ENCODE measurements at regions not wholly inside any gene's neighbourhood (a gene's known extent, or its start where the extent isn't known, plus 50 kb on each side); places are given as distances from the start of the nearest gene placed in this dataset.

- no peaks in the 10 kb centered on the region for H3F3A ChIP-seq (replicated peaks; ENCODE audit: low read depth)
- H3K27me3 ChIP-seq (ENCODE audit: insufficient read depth): no peaks in the 10 kb centered on the region
- Mint-ChIP-seq H3K27ac (no peak overlapping the region), H3K4me3 (no peak overlapping the region), H3K27me3 (ENCODE audit: insufficient read depth, low read depth, poor library complexity) (no peaks in the 10 kb centered on the region), H3K36me3 (ENCODE audit: low read depth) (no peaks in the 10 kb centered on the region), H3K4me1 (no peaks in the 10 kb centered on the region), H3K9me3 (peaks cover 6% of the 10 kb centered on the region; the same call in 2 of the 3 replicates)
- H4K20me1 ChIP-seq (replicated peaks; ENCODE audit: insufficient read depth): no peaks in the 10 kb centered on the region
- H3K36me3 ChIP-seq (ENCODE audit: insufficient read depth): no peaks in the 10 kb centered on the region
- ATAC-seq (no peak), DNase-seq (ENCODE audit: low spot score) (no peak)
- H3K27ac ChIP-seq (ENCODE audit: low read depth): no peak overlapping the region
- TF ChIP-seq EZH2phosphoT487 (IDR thresholded peaks at IDR 0.05; ENCODE audit: unreplicated experiment) (no peak), ZNF331 (CRISPR knock-in tag; IDR thresholded peaks at IDR 0.05; ENCODE audit: low read depth) (no peak), REST (IDR thresholded peaks at IDR 0.05; ENCODE audit: unreplicated experiment) (no peak), NANOG (IDR thresholded peaks at IDR 0.05; ENCODE audit: borderline replicate concordance) (no peak), EZH2 (IDR thresholded peaks at IDR 0.05; ENCODE audit: low read depth, unreplicated experiment) (no peak), POLR2AphosphoS5 (IDR thresholded peaks at IDR 0.05; ENCODE audit: low read depth) (no peak), CTCF (conservative IDR thresholded peaks at IDR 0.05; ENCODE audit: low read depth in 2 of 2) (no peak), ETS1 (IDR thresholded peaks at IDR 0.05) (no peak), ZNF114 (CRISPR knock-in tag; IDR thresholded peaks at IDR 0.05) (no peak), STAT1 (IDR thresholded peaks at IDR 0.05; ENCODE audit: unreplicated experiment) (no peak), JUNB (IDR thresholded peaks at IDR 0.05; ENCODE audit: unreplicated experiment) (no peak), ZNF462 (CRISPR knock-in tag; IDR thresholded peaks at IDR 0.05) (no peak), CREB1 (CRISPR knock-in tag; IDR thresholded peaks at IDR 0.05; ENCODE audit: low read depth) (no peak)
- H3K4me2 ChIP-seq: no peak overlapping the region
- no peaks in the 10 kb centered on the region for H3K9me2 ChIP-seq (ENCODE audit: insufficient read depth)
- H3K79me2 ChIP-seq (replicated peaks; ENCODE audit: insufficient read depth): no peaks in the 10 kb centered on the region
- no peak overlapping the region for H3K4me3 ChIP-seq
- no peaks in the 10 kb centered on the region for H3K4me1 ChIP-seq (ENCODE audit: insufficient read depth)
- no peak overlapping the region for H2AFZ ChIP-seq
Observed at GRCh38 chr11:25816411-25816810, 515.5 kb upstream of the ANO3 start.

Data from GM23338 (cell line).